LNCaP clone FGC (cell line): ENCODE measurements at regions not wholly inside any gene's neighbourhood (a gene's known extent, or its start where the extent isn't known, plus 50 kb on each side); places are given as distances from the start of the nearest gene placed in this dataset.
"Not testable (repeated sequence)": the region's sequence is repeated elsewhere in the genome, so short reads cannot be mapped to it uniquely, and the experiment has no call there.

ENCODE experiments used
- DNase-seq: peaks from one replicate; pipeline ENCODE4 v3.0.0-alpha.2; 2011; ENCODE audit warnings: low read depth
- H3K4me3 ChIP-seq: 2 replicates; pipeline ENCODE4 v1.5.1; 2011; ENCODE audit warnings: mild to moderate bottlenecking, low read depth, low read length, control low read depth
- CTCF ChIP-seq: IDR thresholded peaks from 2 replicates; pipeline ENCODE4 v1.5.1; 2012; ENCODE audit warnings: mild to moderate bottlenecking; ENCODE audit not compliant: control insufficient read depth, insufficient read depth; ENCODE audit errors: extremely low read depth

- TF ChIP-seq CTCF = no peak
- DNase-seq = no peak
- H3K4me3 ChIP-seq = no peak overlapping the region
Observed at GRCh38 chr4:83917572-83917971, 381.7 kb downstream of the GPAT3 start.

- no peak for DNase-seq
- TF ChIP-seq CTCF = no peak
- no peak overlapping the region for H3K4me3 ChIP-seq
Observed at GRCh38 chr4:83910693-83911092, 374.8 kb downstream of the GPAT3 start.

DNA sequence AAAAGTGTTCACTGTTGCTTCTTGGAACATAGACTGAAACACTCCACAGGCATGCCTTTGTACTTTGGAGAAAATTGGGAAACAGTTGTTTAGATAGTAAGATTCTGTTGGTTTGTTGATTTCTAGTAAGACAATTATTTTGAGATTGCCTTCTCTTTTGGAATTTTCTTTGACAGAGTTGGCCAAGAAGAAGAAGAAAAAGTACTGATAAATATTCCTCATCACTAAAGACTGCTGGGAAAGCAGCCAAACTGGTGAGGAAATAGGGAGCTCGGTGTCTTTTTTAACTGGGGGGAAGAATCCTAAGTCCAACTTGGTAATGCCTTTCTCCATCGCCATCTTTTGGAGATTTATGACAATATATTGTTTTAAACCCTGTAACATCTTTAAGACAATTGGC is 370.7 kb downstream of the GPAT3 start:
- TF ChIP-seq CTCF = no peak
- no peak for DNase-seq
- H3K4me3 ChIP-seq = no peak overlapping the region

- TF ChIP-seq CTCF = peak; percentile 43
- no peak overlapping the region for H3K4me3 ChIP-seq
- DNase-seq = no peak
Observed at GRCh38 chr4:83905952-83906351, 370.0 kb downstream of the GPAT3 start.

DNA sequence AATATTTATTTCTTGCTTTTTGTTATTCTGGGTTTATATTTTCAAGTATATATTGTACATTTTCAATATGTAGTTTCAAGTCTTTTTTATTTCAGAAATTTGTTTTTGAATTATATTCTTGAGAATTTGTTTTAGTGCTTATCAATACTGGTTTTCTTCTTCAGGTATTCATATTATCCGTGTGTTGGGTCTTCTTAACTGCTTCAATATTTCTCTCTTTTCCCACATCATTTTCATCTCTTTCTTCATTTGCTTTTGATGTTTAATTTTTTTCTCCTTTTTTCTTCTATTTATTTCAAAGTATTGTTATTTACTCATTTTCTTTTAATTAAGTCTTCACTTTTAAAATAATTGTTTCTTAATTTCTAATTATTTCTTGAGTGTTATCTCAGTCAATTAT is 367.8 kb downstream of the GPAT3 start:
- not testable (repeated sequence) for DNase-seq, H3K4me3 ChIP-seq

DNA sequence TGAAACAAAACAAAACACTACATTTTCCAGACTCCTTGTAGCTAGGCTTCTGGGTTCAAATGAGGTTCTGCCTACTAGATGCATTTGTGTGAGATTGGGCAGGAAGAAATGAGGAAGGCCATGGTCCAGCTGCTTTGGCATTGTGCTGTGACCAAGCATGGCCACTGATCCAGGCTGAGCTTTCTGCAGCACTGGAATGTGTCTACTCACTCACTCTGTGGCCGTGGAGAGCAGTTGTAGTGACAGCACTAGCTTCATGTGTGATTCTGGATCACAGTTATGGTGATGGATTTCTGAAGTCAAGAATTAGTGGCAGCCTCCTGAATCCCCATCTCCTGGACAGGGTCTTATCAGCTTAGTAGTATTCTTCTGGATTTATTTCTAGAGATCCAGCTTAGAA is 358.9 kb downstream of the GPAT3 start:
- no peak for TF ChIP-seq CTCF
- no peak overlapping the region for H3K4me3 ChIP-seq
- no peak for DNase-seq

DNA sequence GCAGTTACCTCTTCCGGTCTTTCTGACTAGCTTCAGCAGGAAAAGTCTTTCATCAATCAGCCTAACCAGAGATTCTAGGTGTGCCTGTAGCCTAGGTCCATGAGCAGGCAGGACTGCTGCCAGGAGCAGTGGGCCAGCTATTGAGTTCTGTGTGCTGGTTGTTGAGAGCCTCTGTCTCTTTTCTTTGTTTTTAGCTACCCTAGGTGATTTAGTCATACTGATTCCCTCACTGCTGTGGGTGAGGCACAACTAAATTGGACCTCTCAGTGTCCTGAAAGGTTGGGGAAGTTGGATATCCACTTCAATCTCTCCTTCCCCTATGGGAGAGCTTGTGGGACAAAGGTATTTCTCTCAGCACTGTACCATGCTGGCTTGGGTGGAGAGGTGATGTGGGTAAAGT is 354.9 kb downstream of the GPAT3 start:
- no peak overlapping the region for H3K4me3 ChIP-seq
- DNase-seq = no peak
- TF ChIP-seq CTCF = no peak

- H3K4me3 ChIP-seq = no peak overlapping the region
- DNase-seq = no peak
- no peak for TF ChIP-seq CTCF
Observed at GRCh38 chr4:83890231-83890630, 354.3 kb downstream of the GPAT3 start.
